IPS DF 19.7 (cell line): ENCODE measurements at regions not wholly inside any gene's neighbourhood (a gene's known extent, or its start where the extent isn't known, plus 50 kb on each side); places are given as distances from the start of the nearest gene placed in this dataset.

ENCODE experiments used
- DNase-seq: peaks from one replicate; pipeline ENCODE4 v3.0.0-alpha.2; 2013; ENCODE audit warnings: low read depth, low spot score

GRCh38 chr2:52956118-52956517, 811.5 kb upstream of the CHAC2 start:
- no peak for DNase-seq

GRCh38 chr2:52955079-52955478, 812.5 kb upstream of the CHAC2 start:
- no peak for DNase-seq

- no peak for DNase-seq
Measured at GRCh38 chr2:52940101-52940500, 827.5 kb upstream of the CHAC2 start.

GRCh38 chr2:52939250-52939649, 828.4 kb upstream of the CHAC2 start:
- DNase-seq = no peak

GRCh38 chr2:52936029-52936428, 831.6 kb upstream of the CHAC2 start:
- DNase-seq = no peak

GRCh38 chr2:52934920-52935640, 832.5 kb upstream of the CHAC2 start:
- no peak for DNase-seq

- no peak for DNase-seq
Measured at GRCh38 chr2:52934323-52934898, 833.2 kb upstream of the CHAC2 start.

GRCh38 chr2:52933878-52934277, 833.7 kb upstream of the CHAC2 start:
- no peak for DNase-seq

GRCh38 chr2:52931660-52932059, 835.9 kb upstream of the CHAC2 start:
- no peak for DNase-seq

GRCh38 chr2:52929412-52929811, 838.2 kb upstream of the CHAC2 start:
- no peak for DNase-seq

GRCh38 chr2:52919673-52920072, 847.9 kb upstream of the CHAC2 start:
- no peak for DNase-seq

GRCh38 chr2:52918551-52918950, 849.1 kb upstream of the CHAC2 start:
- no peak for DNase-seq

- no peak for DNase-seq
Measured at GRCh38 chr2:52916981-52917380, 850.6 kb upstream of the CHAC2 start.

GRCh38 chr2:52904355-52904891, 863.2 kb upstream of the CHAC2 start:
- no peak for DNase-seq

- DNase-seq = peak; percentile 12
Measured at GRCh38 chr2:52897511-52898044, 870.0 kb upstream of the CHAC2 start.

GRCh38 chr2:52895726-52896340, 871.8 kb upstream of the CHAC2 start:
- DNase-seq = no peak

GRCh38 chr2:52886556-52886955, 881.0 kb upstream of the CHAC2 start:
- no peak for DNase-seq

- DNase-seq = no peak
Measured at GRCh38 chr2:52884761-52885352, 882.7 kb upstream of the CHAC2 start.

GRCh38 chr2:52882974-52883373, 884.6 kb upstream of the CHAC2 start:
- no peak for DNase-seq

- no peak for DNase-seq
Measured at GRCh38 chr2:52881606-52882005, 886.0 kb upstream of the CHAC2 start.

GRCh38 chr2:52880872-52881271, 886.7 kb upstream of the CHAC2 start:
- no peak for DNase-seq

GRCh38 chr2:52879561-52879960, 888.0 kb upstream of the CHAC2 start:
- DNase-seq = no peak
